ENCODE measurements at regions not wholly inside any gene's neighbourhood (a gene's known extent, or its start where the extent isn't known, plus 50 kb on each side); places are given as distances from the start of the nearest gene placed in this dataset.

- Mint-ChIP-seq H3K27me3 (ENCODE audit: low read depth, unreplicated experiment) (no peaks in the 10 kb centered on the region), H3K4me1 (ENCODE audit: low read depth, unreplicated experiment) (no peaks in the 10 kb centered on the region), H3K27ac (ENCODE audit: unreplicated experiment) (no peak overlapping the region), H3K4me3 (ENCODE audit: unreplicated experiment) (no peak overlapping the region), H3K9me3 (ENCODE audit: unreplicated experiment) (no peaks in the 10 kb centered on the region), H3K36me3 (ENCODE audit: low read depth, unreplicated experiment) (no peaks in the 10 kb centered on the region)
- Histone ChIP-seq H3K9me3 (ENCODE audit: insufficient read depth, low read depth, low read length) (no peaks in the 10 kb centered on the region), H3K36me3 (ENCODE audit: insufficient read depth, low read length) (no peaks in the 10 kb centered on the region), H3K27me3 (ENCODE audit: insufficient read depth, low read length) (no peaks in the 10 kb centered on the region), H2AFZ (ENCODE audit: low read depth, low read length) (no peak overlapping the region), H3K79me2 (ENCODE audit: insufficient read depth, low read length) (no peaks in the 10 kb centered on the region), H3K9ac (ENCODE audit: low read length) (no peak overlapping the region), H3K27ac (ENCODE audit: low read depth, low read length) (no peak overlapping the region), H3K4me1 (ENCODE audit: insufficient read depth, low read length) (no peaks in the 10 kb centered on the region), H3K4me2 (ENCODE audit: low read length) (no peak overlapping the region), H4K20me1 (ENCODE audit: insufficient read depth, low read length) (no peaks in the 10 kb centered on the region), H3K4me3 (ENCODE audit: insufficient read depth, low read depth, low read length) (no peak overlapping the region)
- no peak for FAIRE-seq
- DNase-seq (ENCODE audit: low read depth): no peak
- TF ChIP-seq CTCF (IDR thresholded peaks at IDR 0.05; ENCODE audit: insufficient read depth, low read depth, low read length): no peak
- no peak for TF ChIP-seq EZH2 (IDR thresholded peaks at IDR 0.05; ENCODE audit: insufficient read depth, low read length)
Observed at GRCh38 chr4:45082101-45082500, 355.7 kb upstream of the GNPDA2 start.

DNA sequence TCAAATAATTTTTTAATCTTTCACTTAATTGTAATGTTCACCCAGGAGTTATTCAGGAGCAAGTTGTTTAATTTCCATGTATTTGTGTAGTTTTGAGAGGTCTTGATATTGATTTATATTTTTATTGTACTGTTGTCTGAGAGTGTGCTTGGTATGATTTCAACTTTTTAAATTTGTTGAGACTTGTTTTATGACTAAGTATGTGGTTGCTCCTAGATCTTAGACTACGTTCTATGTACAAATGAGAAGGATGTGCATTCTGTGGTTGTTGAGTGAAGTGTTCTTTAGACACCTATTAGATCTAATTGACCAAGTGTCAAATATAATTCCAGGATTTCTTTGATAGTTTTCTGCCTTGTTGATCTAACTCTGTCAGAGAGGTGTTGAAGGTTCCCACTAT lies 353.3 kb upstream of the GNPDA2 start:
- H3K9me3 Mint-ChIP-seq (ENCODE audit: unreplicated experiment): no peaks in the 10 kb centered on the region
- H3K36me3 Mint-ChIP-seq (ENCODE audit: low read depth, unreplicated experiment): no peaks in the 10 kb centered on the region
- Histone ChIP-seq H2AFZ (ENCODE audit: low read depth, low read length) (no peak overlapping the region), H3K9ac (ENCODE audit: low read length) (no peak overlapping the region), H3K9me3 (ENCODE audit: insufficient read depth, low read depth, low read length) (no peaks in the 10 kb centered on the region), H3K27me3 (ENCODE audit: insufficient read depth, low read length) (no peaks in the 10 kb centered on the region), H3K36me3 (ENCODE audit: insufficient read depth, low read length) (no peaks in the 10 kb centered on the region), H3K4me2 (ENCODE audit: low read length) (no peak overlapping the region), H3K79me2 (ENCODE audit: insufficient read depth, low read length) (no peaks in the 10 kb centered on the region), H3K4me3 (ENCODE audit: insufficient read depth, low read depth, low read length) (no peak overlapping the region), H4K20me1 (ENCODE audit: insufficient read depth, low read length) (no peaks in the 10 kb centered on the region), H3K27ac (ENCODE audit: low read depth, low read length) (no peak overlapping the region), H3K4me1 (ENCODE audit: insufficient read depth, low read length) (no peaks in the 10 kb centered on the region)
- TF ChIP-seq EZH2 (IDR thresholded peaks at IDR 0.05; ENCODE audit: insufficient read depth, low read length) (no peak), CTCF (IDR thresholded peaks at IDR 0.05; ENCODE audit: insufficient read depth, low read depth, low read length) (no peak)
- no peak overlapping the region for H3K27ac Mint-ChIP-seq (ENCODE audit: unreplicated experiment)
- no peaks in the 10 kb centered on the region for H3K4me1 Mint-ChIP-seq (ENCODE audit: low read depth, unreplicated experiment)
- FAIRE-seq (no peak), DNase-seq (ENCODE audit: low read depth) (no peak)
- H3K27me3 Mint-ChIP-seq (ENCODE audit: low read depth, unreplicated experiment): no peaks in the 10 kb centered on the region
- H3K4me3 Mint-ChIP-seq (ENCODE audit: unreplicated experiment): no peak overlapping the region

- H3K27ac ChIP-seq (ENCODE audit: low read depth, low read length): no peak overlapping the region
- TF ChIP-seq CTCF (IDR thresholded peaks at IDR 0.05; ENCODE audit: insufficient read depth, low read depth, low read length): no peak
- no peak for TF ChIP-seq EZH2 (IDR thresholded peaks at IDR 0.05; ENCODE audit: insufficient read depth, low read length)
- H3K79me2 ChIP-seq (ENCODE audit: insufficient read depth, low read length): no peaks in the 10 kb centered on the region
- H3K4me3 ChIP-seq (ENCODE audit: insufficient read depth, low read depth, low read length): no peak overlapping the region
- H3K9me3 ChIP-seq (ENCODE audit: insufficient read depth, low read depth, low read length): no peaks in the 10 kb centered on the region
- FAIRE-seq (no peak), DNase-seq (ENCODE audit: low read depth) (no peak)
- Mint-ChIP-seq H3K27ac (ENCODE audit: unreplicated experiment) (no peak overlapping the region), H3K36me3 (ENCODE audit: low read depth, unreplicated experiment) (no peaks in the 10 kb centered on the region), H3K4me3 (ENCODE audit: unreplicated experiment) (no peak overlapping the region), H3K27me3 (ENCODE audit: low read depth, unreplicated experiment) (no peaks in the 10 kb centered on the region), H3K4me1 (ENCODE audit: low read depth, unreplicated experiment) (no peaks in the 10 kb centered on the region), H3K9me3 (ENCODE audit: unreplicated experiment) (no peaks in the 10 kb centered on the region)
- no peaks in the 10 kb centered on the region for H4K20me1 ChIP-seq (ENCODE audit: insufficient read depth, low read length)
- no peak overlapping the region for H3K4me2 ChIP-seq (ENCODE audit: low read length)
- no peak overlapping the region for H3K9ac ChIP-seq (ENCODE audit: low read length)
- no peaks in the 10 kb centered on the region for H3K36me3 ChIP-seq (ENCODE audit: insufficient read depth, low read length)
- no peaks in the 10 kb centered on the region for H3K4me1 ChIP-seq (ENCODE audit: insufficient read depth, low read length)
- no peak overlapping the region for H2AFZ ChIP-seq (ENCODE audit: low read depth, low read length)
- H3K27me3 ChIP-seq (ENCODE audit: insufficient read depth, low read length): no peaks in the 10 kb centered on the region
Observed at GRCh38 chr4:45078201-45078600, 351.8 kb upstream of the GNPDA2 start.

Measured in astrocyte (in vitro differentiated cells and primary cell).